Fibroblast of skin of right quadriceps (primary cell): ENCODE measurements at regions not wholly inside any gene's neighbourhood (a gene's known extent, or its start where the extent isn't known, plus 50 kb on each side); places are given as distances from the start of the nearest gene placed in this dataset.

Experiments
- DNase-seq: peaks from one replicate; pipeline ENCODE4 v3.0.0-alpha.2; 2013

GRCh38 chr20:11101243-11101642 is 427.4 kb upstream of the JAG1 start:
- DNase-seq, result peak; percentile 20

GRCh38 chr20:11101696-11102095 is 427.9 kb upstream of the JAG1 start:
- no peak for DNase-seq

DNA sequence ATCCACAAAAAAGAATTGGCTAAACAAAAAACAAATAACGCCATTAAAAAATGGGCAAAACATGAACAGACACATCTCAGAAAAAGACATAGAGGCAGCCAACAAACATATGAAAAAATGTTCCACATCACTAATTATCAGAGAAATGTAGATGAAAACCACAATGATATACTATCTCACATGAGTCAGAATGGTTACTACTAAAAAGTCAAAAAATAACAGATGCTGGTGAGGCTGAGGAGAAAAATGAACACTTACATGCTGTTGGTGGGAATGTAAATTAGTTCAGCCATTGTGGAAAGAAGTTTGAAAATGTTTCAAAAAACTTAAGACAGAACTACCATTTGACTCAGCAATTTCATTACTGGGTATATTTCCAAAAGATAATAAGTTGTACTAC is 430.1 kb upstream of the JAG1 start:
- peak; percentile 35 for DNase-seq

DNA sequence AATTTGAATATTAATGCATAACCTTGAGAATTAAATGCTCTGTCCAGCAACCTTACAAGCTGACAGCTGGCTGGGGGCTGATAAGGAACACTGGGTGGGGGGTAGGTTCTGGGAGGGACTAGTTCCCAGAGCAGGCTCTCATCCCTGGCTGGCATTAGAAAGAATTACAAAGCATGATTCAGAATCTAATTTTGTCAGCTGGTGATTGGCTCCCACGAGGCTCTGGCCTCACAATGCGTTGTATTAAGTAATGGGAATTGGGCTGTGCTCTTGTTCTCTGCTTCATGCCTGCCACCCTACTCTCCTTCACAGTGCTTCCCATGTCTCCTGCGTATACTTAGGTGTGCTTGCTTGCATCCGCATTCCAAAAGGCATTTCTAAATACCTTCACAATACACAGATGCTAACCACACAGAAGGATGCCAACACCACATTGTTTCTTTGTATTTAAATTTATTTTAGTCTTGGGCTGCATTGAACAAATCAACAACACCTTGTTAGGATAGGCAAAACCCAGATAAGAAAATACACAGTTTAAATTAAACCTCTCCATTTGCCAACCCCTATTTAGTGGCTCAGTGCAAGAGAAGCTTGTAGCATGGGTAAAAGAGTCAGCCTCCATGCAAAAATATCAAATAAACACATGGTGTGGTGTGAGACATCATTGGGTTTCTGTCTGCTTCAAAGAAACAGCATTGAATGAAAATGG is 434.5 kb upstream of the JAG1 start:
- no peak for DNase-seq

DNA sequence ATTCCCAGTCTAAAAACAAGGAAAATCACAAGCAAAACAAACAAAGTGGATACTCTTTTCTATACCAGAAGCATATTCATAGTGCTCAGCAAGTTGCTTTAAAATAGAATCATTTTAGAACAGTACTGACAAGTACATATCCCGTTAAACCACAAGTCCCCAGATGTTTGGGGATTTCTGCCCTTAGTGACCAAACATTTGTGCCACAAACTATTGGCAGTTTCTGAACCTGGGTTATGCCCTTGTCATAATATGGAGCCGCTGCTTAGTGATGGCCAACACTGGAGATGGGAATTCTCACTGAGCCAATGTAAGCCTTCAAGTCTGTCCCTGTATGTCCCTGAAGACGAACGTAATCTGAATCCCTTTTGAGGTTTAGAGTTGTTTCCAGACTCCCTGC is 436.7 kb upstream of the JAG1 start:
- DNase-seq, result no peak

GRCh38 chr20:11111191-11111590 is 437.4 kb upstream of the JAG1 start:
- DNase-seq, result peak; percentile 59

- DNase-seq, result peak; percentile 27
Observed at GRCh38 chr20:11112832-11113231, 439.0 kb upstream of the JAG1 start.

- DNase-seq, result no peak
Observed at GRCh38 chr20:11114382-11114781, 440.6 kb upstream of the JAG1 start.

GRCh38 chr20:11117808-11118528 is 444.2 kb upstream of the JAG1 start:
- DNase-seq, result peak; percentile 78

DNA sequence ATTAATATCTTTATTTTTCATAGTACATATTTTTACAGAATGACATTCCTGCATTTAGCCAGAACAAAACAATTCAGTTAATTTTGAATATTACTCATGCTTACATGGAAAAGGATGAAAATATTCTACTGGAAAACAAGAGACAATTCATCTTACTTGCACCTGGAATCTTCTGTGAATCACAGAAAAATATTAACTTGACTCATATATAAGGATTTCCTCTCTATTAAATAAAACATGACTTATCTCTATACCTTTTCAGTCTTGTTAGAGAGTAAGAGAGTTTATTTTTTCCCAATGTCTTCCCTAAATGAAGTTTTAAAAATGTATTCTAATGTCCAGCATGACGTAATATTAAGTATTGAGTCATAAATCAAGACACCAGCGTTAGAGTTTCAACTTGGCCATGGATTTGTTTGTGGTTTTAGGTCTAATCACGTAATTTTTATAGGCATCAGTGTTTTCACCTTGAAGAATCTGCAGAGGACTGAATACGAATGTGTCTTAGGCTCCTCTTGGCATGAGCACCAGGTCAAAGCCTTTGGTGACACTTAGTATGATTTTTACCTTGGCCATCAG is 445.1 kb upstream of the JAG1 start:
- peak; percentile 31 for DNase-seq

DNA sequence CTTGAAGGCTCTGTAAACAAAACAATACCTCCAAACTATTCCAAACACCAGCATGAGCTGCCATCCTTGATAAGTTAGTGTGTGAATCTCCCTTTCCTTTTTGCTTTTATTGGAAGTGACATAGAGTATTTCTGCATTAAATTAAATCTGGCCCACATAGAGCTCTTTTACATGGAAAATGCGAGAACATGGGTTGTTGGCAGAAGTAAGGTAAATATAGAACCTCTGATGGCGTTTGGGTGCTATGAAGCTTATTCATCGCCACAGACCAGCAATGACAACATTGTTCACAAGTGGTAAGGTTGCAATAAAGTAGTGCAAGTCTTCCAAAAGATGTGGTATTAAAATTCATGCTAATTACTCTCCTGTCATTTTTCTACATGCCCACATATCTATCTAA is 445.8 kb upstream of the JAG1 start:
- DNase-seq, result peak; percentile 12

- peak; percentile 38 for DNase-seq
Observed at GRCh38 chr20:11120431-11120830, 446.6 kb upstream of the JAG1 start.

DNA sequence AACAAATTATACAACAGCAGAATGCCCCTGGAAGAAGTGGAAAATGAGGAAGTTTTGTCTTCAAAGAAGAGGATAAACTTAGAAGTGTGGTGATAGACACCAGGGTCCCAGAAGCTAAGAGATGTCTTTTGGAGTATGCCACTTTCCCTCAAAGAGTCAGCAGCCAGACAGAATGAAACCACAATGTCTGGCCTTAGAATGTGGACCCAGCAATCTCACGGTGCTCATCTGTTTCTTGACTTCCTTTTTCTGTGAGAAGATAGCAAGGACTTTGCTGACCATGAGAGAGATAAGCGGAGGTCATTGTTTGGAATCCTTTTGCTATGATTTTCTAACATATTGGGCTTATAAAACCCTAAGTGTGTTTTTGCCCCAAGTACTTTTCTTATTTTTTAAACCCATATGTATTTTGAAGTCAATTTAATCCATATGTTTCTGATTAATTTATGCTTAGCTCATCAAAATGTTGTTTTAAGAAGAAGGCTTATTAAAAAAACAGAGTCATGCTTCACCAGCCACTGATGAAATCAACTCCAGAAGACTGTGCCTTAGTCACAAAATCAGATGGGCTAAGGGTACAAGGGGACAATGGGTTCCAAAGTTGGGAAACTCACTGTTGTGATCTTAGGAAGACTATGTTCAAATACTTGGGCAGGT is 451.2 kb upstream of the JAG1 start:
- peak; percentile 32 for DNase-seq

DNA sequence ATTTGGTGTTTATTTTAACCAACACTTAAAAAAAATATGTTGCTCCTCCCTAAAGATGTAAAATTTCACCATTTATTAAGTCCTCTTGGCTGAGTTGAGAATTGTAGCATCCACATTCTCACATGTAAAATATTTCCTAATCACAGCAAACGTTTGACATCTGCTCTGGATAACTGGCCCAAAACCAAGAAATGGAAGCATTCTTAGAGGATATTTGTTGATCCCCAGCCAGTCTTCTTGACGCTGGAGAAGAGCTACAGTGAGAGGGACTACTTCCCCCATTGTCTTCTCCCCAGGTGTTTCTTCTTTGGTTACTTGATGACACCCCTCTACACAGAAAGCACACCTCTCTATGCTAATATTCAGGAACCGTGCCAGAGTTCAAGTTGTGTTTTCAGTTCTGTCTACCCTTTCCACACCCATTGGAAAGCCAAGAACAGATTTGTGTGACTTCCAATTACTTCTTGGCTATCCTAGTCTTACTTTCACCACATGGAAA is 454.5 kb upstream of the JAG1 start:
- DNase-seq, result peak; percentile 80

DNA sequence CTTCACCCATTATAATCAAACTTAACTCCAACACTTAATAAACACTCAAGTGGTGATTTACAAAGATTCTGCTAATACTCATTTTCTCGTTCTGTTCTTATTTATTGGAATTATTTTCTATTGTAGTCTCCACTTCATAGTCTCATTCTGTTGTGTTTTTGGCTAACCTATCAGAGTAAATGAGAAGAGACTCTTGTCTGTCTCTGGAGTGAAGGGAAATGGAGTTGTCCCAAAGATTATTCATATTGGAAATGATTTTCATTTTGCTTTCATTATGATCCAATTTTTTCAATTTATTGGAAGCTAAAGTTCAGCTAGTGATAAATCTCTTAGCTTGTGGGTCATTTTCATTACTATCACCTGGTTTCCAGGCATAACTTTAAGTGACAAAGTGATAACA is 454.9 kb upstream of the JAG1 start:
- no peak for DNase-seq

DNA sequence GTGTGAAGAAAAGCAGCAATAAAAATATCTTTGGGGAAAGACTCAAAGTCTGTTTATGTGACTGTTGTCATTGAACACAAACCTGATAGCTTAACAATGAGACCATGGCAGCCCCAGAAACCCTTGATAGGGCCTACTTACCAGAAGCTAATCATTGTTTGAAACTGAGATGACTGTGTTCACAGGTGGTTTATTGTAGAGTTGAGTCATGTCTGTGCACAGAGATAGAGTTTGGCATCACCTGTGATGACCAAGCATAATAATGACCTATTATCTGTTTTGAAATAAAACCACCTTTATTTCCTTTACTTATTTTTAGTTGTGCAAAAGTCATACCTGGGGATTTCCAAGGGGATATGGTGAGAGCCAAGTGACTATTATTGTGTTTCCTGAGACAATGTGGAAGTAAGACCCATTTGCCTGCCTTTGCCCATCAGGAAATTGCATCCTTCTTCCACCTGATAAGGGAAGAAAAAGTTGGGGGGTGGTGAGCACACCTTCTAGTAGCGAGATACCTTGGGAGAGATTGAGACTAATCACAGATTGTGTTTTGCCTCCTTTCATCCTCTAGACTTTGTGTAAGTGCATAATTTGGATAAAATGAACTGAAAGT is 456.9 kb upstream of the JAG1 start:
- no peak for DNase-seq

DNA sequence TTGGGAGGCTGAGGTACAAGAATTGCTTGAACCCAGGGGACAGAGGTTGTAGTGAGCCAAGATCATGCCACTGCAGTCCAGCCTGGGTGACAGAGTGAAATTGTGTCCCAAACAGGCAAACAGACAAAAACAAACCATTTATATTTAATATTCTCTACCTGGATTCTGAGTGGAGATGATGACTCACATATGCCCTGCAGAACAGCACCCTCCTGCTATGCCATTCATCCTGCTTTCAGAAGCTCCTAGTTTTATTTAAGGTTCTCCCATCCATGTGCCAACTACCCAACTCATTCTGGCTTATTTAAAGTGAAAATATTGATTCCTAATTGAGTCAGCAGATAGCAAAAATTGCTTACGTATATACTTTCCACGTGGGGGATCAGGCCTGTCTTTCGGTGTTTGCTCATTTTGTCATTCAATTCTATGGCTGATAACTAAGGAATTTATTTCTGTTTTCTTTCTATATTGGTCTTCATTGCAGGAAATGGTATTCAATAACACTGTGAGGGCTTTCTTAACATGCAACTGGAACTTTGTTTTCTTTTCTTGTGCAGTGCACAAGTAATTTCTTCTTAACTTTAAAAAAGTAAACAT is 459.1 kb upstream of the JAG1 start:
- DNase-seq, result no peak

DNA sequence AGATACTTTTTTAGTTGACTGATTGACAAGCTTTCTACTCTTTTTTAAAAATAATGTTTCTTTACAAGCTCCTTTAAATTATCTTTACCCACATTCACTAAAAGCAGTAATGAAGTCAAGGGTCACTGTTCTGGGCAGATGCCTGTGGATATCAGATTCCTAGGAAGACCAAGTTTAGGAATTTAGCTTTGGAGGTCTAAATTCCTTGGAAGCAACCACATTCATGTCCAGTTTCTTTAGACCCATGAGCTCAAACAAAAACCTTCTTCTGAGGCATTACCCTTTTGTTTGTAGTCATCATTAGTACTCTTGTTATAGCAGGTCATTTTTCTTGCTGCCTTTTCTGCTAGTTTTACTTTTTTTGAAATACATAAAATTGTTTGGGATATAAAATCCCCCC is 462.9 kb upstream of the JAG1 start:
- no peak for DNase-seq

DNA sequence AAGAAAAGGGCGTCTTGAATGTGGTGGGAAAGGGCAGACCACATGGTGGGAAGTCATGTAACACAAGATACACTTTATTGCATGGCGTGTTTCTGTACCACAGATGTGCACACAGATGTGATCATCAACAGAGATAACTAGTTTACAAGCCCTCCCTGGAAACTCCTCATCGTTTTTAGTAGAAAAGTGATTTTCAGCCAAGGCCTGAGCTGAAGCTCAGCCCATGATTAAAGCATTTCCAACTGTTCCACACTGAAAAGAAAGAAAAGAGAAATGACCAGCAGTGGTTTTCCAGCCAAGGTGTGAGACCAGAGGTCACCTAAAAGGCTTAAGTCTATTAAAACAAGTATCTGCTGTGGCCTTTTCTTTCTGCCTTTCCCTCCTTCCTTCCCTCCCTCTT is 463.9 kb upstream of the JAG1 start:
- no peak for DNase-seq

GRCh38 chr20:11140359-11140758 is 466.6 kb upstream of the JAG1 start:
- DNase-seq, result peak; percentile 85

- DNase-seq, result no peak
Observed at GRCh38 chr20:11143481-11143880, 469.7 kb upstream of the JAG1 start.

- DNase-seq, result peak; percentile 95
Observed at GRCh38 chr20:11144114-11144950, 470.5 kb upstream of the JAG1 start.
